ENCODE measurements at regions not wholly inside any gene's neighbourhood (a gene's known extent, or its start where the extent isn't known, plus 50 kb on each side); places are given as distances from the start of the nearest gene placed in this dataset.

GRCh38 chr1:55527831-55528230, 312.7 kb upstream of the USP24 start:
- TF ChIP-seq, protein P1, sequence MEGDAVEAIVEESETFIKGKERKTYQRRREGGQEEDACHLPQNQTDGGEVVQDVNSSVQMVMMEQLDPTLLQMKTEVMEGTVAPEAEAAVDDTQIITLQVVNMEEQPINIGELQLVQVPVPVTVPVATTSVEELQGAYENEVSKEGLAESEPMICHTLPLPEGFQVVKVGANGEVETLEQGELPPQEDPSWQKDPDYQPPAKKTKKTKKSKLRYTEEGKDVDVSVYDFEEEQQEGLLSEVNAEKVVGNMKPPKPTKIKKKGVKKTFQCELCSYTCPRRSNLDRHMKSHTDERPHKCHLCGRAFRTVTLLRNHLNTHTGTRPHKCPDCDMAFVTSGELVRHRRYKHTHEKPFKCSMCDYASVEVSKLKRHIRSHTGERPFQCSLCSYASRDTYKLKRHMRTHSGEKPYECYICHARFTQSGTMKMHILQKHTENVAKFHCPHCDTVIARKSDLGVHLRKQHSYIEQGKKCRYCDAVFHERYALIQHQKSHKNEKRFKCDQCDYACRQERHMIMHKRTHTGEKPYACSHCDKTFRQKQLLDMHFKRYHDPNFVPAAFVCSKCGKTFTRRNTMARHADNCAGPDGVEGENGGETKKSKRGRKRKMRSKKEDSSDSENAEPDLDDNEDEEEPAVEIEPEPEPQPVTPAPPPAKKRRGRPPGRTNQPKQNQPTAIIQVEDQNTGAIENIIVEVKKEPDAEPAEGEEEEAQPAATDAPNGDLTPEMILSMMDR (IDR thresholded peaks at IDR 0.05; ENCODE audit: extremely low read depth, insufficient read depth, missing control alignments): no peak
- no peak for DNase-seq (ENCODE audit: low spot score)
- in situ Hi-C loops (cut with MboI; ENCODE audit: low pct_unique_long_range_greater_than_20kb, low sequenced_read_pairs, unreplicated experiment): no loop called here

GRCh38 chr1:55526716-55527115, 311.6 kb upstream of the USP24 start:
- TF ChIP-seq, protein P1 (IDR thresholded peaks at IDR 0.05; ENCODE audit: extremely low read depth, insufficient read depth, missing control alignments): no peak
- in situ Hi-C loops (cut with MboI; ENCODE audit: low pct_unique_long_range_greater_than_20kb, low sequenced_read_pairs, unreplicated experiment): no loop called here
- no peak for DNase-seq (ENCODE audit: low spot score)

DNA sequence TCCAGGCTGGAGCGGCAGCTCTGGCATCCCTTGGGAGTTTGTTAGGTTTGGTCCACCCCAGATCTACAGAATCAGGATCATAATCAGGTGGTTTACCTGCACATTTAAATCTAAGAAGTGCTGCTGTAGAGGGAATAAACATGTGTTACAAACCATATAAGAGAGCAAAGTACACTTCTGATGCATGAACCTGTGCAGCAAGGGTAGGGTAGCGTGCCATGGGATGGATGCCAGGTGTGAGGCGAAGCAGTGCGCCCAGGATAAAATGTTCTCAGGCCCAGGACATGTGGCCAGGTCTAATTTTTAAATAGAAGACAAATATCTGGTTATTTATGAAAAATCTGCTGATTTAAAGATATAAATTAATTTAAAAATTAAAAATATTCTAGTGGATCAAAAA, 308.8 kb upstream of the USP24 start:
- in situ Hi-C loops (cut with MboI; ENCODE audit: low pct_unique_long_range_greater_than_20kb, low sequenced_read_pairs, unreplicated experiment): no loop called here
- no peak for DNase-seq (ENCODE audit: low spot score)
- TF ChIP-seq, protein P1 (IDR thresholded peaks at IDR 0.05; ENCODE audit: extremely low read depth, insufficient read depth, missing control alignments): no peak

- TF ChIP-seq, protein P1 (IDR thresholded peaks at IDR 0.05; ENCODE audit: extremely low read depth, insufficient read depth, missing control alignments): no peak
- DNase-seq (ENCODE audit: low spot score): no peak
- in situ Hi-C loops (cut with MboI; ENCODE audit: low pct_unique_long_range_greater_than_20kb, low sequenced_read_pairs, unreplicated experiment): no loop called here
These were observed 307.8 kb upstream of the USP24 start for GRCh38 chr1:55522982-55523381.

DNA sequence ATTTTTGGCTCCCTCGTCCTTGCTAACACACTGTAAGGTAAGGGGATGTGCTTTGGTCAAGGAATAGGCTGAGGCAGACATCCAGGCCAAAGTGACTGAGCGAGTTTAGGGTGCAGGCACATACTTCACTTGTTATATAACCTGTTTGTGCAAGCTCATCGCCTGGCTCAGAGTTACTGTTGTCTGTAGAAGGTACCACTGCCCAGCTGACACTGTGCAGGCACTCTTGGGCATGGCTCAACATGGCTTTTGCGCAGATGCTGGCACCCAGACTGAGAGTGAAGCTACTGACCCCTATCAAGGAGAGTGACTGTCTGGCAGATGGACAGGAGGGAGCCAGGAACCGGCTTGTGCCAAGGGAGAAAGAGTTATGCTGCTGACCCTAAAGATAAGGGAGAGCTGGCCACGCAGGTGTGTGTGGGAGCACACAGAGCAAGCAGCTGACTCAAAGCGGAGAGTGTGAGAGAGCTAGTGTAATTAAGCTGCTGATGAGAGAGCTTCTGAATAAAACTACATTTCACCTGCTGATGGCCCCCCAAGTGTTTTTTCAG, 307.3 kb upstream of the USP24 start:
- TF ChIP-seq, protein P1 (IDR thresholded peaks at IDR 0.05; ENCODE audit: extremely low read depth, insufficient read depth, missing control alignments): no peak
- no peak for DNase-seq (ENCODE audit: low spot score)
- in situ Hi-C loops (cut with MboI; ENCODE audit: low pct_unique_long_range_greater_than_20kb, low sequenced_read_pairs, unreplicated experiment): no loop called here

DNA sequence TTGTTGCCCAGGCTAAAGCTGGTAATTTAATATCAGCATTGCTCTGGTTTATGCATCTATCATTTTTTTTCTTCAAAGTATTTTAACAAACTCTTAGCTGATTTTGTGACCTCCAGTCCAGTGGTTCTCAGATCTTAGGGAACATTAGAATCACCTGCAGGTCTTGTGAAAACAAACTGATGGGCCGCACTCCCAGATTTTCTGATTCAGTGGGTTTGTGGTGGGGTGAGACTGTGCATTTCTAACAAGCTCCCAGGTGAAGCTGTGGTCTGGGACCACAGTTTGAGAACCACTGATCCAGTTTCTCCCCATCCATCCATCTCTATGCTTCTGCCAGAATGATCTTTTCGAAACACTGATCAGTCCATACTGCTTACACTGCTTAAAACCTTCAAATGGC, 305.7 kb upstream of the USP24 start:
- DNase-seq (ENCODE audit: low spot score): no peak
- TF ChIP-seq, protein P1 (IDR thresholded peaks at IDR 0.05; ENCODE audit: extremely low read depth, insufficient read depth, missing control alignments): no peak
- in situ Hi-C loops (cut with MboI; ENCODE audit: low pct_unique_long_range_greater_than_20kb, low sequenced_read_pairs, unreplicated experiment): no loop called here
